OCI-LY1 (cell line): ENCODE measurements at regions not wholly inside any gene's neighbourhood (a gene's known extent, or its start where the extent isn't known, plus 50 kb on each side); places are given as distances from the start of the nearest gene placed in this dataset.

Source experiments
- CTCF ChIP-seq: fragments of 200-600 bp; sonication (generic), shearing (Covaris generic); IDR thresholded peaks from 2 replicates; pipeline ENCODE4 v1.5.1; 2017; ENCODE audit warnings: mild to moderate bottlenecking, antibody characterized with exemption, low read length, moderate library complexity, mixed read lengths
- EZH2 ChIP-seq: fragments of 200-600 bp; sonication (generic), shearing (Covaris generic); IDR thresholded peaks from 2 replicates; pipeline ENCODE4 v1.8.0; 2017; ENCODE audit warnings: borderline replicate concordance, mixed run types, mild to moderate bottlenecking, antibody characterized with exemption, low read length, moderate library complexity, mixed read lengths

- TF ChIP-seq CTCF (no peak), EZH2 (no peak)
Measured at GRCh38 chr17:68778726-68779125, 176.5 kb downstream of the ABCA8 start.
